ENCODE measurements at regions not wholly inside any gene's neighbourhood (a gene's known extent, or its start where the extent isn't known, plus 50 kb on each side); places are given as distances from the start of the nearest gene placed in this dataset.

DNA sequence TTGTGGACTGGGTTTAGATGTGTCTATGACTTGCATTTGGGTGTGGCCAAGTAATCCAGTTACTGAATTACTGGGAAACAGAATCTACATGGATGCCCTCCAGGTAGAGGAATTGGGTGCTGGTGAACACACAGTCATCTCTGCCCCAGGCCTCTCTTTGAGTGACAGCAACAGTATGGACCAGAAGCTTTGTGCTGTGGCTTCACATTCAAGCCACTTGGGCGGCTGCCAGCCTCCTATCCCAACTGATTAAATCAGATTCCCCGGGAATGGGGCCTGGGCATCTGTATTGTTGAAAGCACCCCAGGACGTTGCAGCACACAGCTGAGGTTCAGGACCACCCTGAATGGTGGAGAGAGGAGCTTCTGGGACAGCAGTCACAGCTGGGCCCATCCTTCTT is 144.6 kb downstream of the DHX35 start:
- no peak for DNase-seq

DNA sequence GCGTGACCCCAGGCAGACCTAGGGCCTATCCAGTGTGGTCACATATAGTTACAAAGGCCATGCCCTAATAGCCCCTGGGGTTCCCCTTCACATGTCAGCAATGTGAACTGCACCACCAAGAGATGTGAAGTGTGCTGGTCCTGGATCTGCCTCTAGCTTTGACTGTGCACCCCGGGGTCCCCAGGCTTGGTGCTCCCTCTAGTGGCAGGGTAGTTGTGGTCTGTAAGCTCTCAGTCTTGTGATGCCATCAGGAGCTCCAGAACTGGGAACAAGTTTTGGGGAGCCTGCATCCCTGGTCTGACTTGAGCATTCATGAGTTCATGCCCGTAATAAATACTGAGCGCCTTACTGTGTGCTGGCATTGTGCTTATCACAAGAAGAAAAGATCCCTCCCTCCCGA is 143.4 kb downstream of the DHX35 start:
- DNase-seq = no peak

DNA sequence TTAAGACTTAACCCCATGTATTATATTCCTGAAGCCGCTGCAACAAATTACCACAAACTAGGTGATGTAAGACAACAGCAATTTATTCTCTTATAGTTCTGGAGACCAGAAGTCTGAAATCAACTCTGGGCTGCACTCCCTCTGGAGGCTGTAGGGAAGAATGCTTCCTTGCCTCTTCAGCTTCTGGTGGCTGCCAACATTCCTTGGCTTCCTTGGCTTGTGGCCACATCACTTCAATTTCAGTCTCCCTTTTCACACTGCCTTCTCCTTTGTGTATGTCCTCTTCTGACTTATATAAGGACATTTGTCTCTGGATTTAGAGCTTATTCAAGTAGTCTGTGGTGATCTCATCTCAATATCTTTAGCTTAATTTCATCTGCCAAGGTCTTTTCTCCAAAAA is 141.6 kb downstream of the DHX35 start:
- no peak for DNase-seq

DNA sequence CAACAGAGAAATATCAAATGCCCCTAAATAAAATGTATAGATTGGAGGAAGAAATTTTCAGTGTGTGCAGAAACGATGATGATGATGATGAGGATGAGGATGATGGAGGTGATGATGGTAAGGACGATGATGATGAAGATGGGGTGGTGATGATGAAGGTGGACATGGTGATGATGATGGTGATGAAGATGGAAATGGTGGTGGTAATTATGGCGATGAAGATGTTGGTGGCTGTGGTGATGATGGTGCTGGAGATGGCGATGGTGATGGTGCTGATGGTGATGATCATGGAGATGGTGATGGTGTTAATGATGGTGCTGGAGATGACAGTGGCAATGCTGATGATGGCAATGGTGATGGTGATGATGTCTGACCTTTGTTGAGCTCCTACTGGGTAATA is 141.2 kb downstream of the DHX35 start:
- no peak for DNase-seq

DNA sequence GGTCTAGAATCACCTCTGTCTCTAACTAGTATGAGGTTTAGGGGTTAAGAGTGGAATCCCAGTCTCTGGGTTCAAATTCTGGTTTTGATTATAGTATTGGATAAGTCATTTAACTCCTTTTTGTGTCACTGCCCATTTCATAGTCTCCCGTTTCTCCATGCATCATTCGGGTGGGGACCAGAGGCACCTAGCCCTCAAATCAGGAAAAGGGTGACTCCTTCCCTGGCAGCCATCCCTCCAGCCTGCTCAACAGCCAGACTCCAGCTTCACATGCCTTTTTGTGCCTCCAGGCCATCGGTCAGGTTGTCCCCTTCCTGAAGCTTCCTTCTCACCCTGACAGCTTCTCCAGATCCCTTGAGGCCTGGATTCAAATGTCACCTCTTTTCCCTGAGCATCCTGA is 139.8 kb downstream of the DHX35 start:
- DNase-seq = no peak

DNA sequence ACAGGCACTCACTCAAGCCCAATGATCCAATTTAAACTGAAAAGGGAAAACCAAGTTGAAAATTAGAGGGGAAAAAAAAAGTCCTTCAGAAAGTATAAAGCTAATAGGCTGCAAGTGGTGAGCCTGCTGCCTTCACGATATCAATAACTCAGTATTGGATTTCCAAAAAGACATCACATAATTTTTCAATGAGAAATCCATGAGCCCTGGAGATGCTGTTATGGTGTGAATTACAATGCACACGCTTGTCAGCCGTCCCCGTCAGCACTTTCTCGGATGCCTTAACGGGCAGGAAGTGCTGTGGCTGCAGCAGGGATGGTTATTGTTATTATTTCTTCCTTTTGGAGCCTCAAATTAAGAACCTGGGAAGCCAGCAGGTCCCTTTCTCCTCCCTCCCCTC is 138.5 kb downstream of the DHX35 start:
- DNase-seq = no peak

DNA sequence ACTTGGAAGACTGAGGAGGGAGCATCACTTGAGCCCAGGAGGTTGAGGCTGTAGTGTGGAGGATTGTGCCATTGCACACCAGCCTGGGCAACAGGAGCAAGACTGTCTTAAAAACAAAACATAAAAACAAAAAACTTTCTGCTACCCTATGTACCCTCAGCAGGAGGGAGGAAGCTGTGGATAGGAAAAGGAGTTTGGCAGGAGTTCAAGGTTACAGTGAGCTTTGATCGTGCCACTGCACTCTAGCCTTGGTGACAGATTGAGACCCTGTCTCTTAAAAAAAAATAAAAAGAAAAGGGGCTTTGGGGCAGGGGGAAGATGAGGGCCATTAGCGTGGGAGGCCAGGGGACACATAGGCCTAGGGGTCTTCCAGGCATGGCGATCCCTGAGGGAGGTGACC is 135.7 kb downstream of the DHX35 start:
- no peak for DNase-seq

DNA sequence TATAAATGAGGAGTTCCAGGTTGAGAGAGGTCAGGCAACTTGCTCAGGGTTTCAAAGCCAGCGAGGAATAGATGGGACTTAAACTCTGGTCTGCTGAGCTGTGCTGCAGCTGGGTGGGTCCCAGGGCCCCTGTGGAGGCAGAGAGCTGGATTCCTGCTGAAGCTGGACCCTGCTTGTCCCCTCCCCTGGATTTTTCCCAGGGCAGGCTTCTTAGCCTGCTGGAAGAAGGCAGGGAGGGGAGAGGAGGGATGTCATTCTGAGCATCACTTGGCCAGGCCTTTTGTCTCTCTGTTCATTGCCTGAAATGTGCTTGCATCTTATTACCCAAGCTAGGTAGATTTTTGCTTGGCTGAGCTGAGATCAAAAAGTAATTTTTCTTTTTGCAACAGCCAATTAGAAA is 133.7 kb downstream of the DHX35 start:
- DNase-seq = no peak

DNA sequence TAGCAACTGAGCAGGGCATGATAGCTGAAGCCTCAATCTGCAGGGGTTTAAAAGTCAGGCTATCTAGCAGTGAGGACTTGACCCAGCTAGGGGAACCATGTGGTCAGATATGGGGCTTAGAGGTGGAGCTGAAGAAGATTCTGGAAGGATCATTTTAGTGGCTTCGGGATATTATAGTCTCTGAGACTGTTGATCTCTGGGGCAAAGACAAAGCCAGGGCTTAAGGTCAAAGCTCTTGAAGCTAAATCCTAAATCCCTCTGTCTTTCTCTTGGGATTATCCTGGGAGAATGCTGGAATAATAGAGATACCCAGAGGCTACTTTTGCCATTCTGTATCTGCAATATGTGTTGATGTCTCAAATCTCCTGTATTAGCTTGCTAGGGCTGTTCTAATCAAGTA is 132.2 kb downstream of the DHX35 start:
- no peak for DNase-seq

DNA sequence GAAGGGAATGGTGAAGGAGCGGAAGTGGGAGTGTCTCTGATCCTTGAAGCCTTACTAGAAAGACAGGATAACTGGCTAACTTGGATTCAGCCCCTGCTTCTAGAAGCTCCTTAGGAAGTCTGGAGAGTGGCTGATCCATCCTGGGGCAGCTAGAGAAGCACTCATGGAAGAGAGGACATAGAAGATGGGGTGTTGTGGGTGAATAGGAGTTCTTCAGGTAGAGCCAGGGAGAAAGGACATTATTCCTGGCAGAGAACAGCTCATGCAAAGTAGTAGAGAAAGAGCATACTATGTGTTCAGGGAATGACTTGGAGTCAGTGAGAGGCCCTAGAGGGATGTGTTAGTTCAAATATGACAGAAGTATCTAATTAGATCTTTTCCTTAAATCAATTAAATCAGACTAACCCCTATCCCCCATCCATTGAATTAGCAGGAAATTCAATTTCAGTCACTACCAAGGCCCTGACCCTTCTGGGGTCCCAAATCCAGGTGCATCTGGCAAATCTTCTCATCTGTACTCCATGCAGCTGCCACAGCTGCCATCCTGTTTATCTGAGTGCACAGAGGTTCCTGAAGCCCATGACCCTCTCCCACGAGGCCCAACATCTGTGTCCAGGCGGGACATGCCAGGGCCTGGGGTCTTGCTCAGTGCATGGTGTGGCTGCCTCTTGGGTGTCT is 130.7 kb downstream of the DHX35 start:
- no peak for DNase-seq

DNA sequence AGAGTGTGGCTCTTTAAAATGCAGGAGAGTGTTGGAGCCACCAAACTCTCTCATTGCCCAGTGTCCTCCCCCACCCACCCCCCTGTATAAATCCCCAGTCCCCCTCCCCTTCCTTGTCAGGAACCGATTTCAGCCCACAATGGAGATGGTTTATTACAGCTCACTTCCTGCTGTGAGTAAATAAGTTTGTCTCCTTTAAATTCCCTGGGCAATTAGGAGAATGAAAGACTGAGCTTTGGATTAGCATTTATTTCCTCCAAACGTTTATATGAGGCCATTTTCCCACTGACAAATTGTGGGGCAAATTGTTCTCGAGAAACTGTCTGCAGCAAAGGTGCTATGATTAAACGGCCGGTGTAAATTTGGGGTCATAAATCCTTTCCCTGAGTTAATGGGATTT is 128.8 kb downstream of the DHX35 start:
- no peak for DNase-seq

DNA sequence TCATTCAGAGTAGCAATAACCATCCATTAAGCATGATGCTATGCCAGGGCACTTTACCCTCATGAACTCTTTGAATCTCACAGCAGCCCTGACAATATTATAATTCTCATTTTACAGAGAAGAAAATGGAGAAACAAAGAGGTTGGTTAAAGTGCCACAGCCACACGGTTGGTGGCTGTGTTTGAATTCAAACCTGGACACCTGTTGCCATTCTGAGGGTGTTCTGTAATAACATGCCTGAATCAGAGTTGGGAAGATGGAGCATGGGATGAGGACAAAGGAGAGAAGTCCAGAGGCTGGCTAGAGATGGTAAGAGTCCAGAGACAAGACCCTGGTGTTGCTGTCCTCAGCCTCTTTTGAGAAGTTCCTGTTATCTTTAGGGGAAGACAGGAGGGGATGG is 127.7 kb downstream of the DHX35 start:
- no peak for DNase-seq
